NCI-H2171 (cell line): ENCODE measurements at regions not wholly inside any gene's neighbourhood (a gene's known extent, or its start where the extent isn't known, plus 50 kb on each side); places are given as distances from the start of the nearest gene placed in this dataset.

Source experiments
- DNase-seq: peaks from one replicate; lab custom pipeline; 2025; lab: John Stamatoyannopoulos, UW

DNA sequence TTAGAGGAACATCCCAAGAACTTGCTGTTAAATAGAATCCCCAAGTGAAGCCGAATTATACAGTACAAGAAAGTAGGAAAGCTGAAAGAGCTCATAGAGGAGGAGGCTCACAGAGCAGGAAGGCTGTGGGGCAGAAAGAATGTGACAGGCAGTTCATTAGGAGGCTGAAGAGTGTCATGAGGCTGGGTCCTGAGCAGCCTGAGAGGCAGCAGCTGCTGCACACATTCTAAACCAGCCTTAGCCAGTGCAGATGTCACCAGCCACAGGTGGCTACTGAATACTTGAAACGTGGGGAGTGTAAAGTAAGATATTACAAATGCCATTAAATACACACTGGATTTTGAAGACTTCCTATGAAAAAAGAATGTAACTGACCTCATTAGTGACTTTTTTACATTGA lies 490.2 kb upstream of the KLHL29 start:
- peak; percentile 63 for DNase-seq

DNA sequence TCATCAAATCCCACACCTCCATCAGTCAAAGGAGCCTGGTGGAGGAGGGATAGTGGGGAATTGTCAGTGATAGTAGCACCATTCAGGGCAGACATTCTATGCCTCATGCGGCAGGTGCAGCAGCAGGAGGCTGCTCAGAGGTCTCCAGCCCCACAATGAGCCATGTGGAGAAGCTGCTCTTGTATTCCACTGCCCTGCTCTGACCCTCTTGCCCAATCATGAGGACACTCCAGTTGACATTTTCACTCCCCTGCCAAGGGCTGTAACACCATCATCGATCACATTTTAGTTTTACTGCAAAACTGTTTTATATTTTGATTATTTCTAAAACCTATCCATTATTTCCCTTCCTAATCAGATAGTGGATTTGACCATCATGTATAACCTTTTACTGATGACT lies 487.6 kb upstream of the KLHL29 start:
- no peak for DNase-seq

DNA sequence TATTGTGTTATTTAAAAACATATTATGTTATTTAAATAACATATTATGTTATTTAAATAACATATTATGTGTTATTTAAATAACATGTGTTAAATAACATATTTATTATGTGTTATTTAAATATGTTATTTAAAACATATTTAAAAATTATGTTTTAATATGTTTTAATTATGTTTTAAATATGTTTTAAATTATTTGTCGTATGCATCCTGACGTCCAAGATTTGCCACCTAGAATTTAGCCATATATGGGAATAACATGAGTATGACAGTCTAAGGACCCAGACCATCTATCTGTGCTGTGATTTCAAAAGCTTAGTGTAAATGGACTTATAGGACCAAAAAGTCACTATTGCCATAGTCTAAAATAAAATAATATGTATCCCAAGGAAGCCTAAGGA lies 484.3 kb upstream of the KLHL29 start:
- no peak for DNase-seq

DNA sequence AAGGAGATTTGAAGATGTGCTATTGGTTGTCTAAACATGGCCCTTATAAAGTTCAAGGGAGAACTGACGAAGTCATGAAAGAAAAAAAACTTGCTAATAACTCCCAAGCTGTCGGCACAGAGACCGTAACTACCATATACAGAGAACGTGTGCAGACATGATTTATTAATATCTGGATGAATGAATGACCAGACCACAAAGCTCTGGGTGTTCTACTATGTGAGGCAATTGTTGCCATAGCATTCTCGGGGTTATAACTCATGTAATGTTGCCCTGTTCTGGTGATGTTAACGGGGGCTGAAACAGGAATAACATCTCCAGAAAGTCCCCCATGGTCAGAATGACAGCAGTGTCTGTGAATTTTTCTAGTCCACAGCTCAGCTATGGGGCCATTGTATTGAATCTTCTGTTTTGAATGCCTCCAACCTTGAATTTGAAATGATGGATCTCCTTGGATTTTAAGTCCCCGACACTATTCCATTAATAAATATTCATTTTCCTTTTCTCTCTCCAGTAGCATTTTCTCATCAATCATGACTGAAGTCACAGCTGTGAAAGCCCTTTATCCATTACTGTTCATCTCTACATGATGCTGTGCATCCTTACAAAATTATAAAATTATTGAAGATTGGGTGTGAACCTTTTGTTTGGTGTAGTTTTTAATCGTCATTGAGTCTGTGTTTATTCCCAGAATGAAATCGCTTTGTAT lies 483.4 kb upstream of the KLHL29 start:
- no peak for DNase-seq

DNA sequence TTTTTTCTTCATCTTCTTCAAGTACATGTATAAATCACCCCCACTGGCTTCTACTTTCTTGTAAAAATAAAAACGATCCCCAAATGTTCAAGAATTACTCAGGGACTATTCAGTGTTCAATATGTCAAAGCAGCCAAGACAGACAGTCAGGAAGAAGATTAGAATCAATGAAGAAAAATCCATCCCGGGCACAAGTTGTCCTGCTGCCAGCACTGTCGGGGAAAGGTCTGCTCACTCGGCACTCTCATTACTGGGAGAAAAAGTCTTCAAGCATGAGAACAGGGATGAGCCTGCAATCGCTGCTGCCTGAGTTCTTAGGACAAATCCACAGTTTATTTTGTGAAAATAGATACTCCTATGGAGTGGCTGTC lies 482.8 kb upstream of the KLHL29 start:
- DNase-seq: no peak

DNA sequence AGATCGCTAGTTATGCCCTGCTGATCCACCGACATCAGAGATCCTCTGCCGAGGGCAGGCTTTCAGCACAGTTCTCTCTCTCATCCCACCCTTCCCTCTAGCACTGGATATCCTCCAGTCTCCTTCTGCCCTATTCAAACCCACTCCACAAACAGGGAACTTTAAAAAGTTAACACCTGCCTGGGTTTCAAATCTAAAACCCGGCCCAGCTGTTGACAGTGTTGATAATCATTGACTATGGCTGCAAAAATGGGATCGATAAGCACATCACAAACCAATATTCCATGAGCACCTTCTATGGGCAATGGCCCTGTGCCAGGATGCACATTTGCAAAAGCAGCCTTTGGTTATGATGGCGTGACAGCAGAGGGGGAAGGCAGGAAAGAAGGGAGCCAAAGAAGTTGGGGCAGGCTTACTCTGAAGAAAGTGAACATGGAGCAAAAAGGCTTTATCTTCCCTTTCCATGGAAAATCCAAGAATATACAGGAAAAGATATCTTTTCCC lies 482.3 kb upstream of the KLHL29 start:
- DNase-seq: no peak

DNA sequence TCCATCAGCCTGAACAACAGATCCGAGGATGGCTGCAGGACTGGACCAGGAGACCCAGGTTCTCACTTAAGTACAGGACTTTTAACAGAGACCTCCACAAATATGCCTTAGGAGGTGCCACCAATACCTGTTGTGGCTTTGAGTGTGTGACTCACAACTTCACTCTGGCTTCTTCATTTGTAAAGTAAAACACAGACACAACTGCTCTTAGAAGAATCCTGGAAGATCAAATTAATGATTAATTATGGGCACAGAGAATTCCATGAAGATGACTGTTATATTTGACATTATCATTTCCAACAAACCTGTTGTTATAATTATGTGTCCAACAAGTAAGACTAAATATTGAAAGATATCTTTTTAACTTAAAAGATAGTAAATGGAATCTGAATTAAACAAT lies 481.4 kb upstream of the KLHL29 start:
- no peak for DNase-seq

DNA sequence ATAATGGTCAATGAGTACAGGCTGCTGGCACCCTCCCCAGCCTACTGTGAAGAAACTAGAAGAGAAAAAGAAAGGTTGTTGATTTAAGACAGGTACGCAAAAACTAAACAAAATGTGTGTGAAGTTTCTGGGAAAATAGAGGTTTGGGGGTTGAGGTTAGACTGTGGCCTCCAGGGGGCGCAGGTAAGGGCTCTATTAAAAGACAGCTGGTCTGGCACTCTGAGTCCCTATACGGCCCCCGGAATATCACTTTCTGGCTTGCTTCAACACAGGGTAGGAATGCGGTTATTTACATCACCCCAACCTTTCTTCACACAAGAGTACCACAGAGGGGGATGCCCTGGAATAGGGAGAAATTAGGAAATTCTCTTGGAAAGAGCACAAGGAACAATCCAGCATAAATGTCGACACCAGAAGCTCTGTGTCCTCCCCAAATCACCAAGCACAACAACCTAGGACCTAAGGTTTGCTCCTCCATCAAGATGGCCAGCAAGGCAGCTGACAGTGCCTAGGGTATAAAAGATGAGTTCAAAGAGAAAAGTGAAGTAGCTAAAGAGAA lies 480.8 kb upstream of the KLHL29 start:
- DNase-seq: peak; percentile 28

DNA sequence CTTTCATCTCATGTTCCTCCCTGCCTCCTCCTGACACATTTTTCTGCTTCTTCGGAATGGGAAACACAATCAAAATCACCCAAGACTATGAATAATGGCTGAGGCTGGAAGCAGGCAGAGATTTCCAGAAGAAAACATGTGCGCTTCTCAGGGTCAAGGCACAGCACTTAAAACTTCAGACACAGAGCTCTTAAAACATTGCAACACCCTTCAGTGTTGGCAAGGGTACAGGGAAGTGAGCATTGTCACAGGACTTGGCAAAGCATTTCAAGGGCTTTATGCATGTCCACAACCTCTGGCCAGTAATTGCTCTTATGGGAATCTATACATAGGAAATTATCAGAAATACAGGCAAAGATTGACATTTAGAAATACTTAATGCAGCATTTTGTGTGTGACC lies 477.6 kb upstream of the KLHL29 start:
- DNase-seq: no peak

DNA sequence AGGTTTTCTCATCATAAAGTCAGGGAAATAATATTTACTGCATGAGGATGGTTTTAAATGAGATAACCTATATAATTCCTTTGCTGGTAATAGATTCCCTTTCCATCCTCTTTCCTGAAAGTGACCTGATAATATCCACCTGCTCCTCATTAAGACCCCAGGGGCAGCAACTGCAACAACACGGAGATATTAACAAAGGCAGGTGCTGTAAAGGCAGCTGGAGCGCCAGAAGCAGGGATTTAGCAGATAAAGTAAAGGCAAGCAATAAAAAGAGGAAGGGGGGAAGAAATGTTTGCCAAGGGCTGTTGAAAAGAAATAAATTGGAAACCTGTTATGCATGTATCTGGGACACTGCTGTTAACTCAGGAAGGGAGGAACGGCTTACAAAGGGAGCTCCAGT lies 472.6 kb upstream of the KLHL29 start:
- DNase-seq: no peak

DNA sequence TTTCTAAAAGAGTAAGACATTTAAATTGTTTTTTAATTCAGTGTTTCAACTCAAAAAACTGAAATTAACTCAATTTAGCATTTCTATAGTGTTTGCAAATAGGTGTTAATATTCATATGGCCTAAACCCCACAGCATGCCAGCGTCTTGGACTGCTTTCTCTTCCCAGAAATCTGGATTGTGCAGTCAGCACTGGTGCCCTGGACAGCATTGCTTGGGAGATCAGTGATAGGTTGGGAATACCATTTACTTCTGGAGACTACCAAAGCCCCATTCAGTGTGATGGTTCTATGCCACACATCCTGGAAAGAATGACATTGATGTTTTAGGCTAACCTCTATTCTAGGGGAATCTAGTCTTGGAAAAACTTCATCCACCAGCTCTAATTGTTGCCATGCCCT lies 455.0 kb upstream of the KLHL29 start:
- no peak for DNase-seq

DNA sequence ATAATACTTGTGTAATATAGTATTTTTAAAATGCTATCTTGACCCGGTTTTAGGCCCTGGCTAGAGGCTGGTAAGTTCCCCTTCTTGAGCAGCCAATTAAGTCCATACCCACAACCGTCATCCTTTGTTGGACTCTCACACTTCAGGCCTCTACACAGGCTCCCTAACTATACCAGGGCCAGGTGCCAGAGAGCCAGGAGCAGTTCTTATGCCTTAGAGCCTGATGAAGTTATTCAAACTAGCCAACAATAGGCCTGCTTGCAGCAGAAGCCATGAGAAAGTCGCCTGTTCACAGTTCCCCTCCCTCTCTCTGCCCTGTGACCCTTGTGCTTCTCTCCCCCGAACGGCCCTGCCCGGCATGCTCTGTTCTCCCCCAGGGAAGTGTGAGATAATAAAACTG lies 454.2 kb upstream of the KLHL29 start:
- DNase-seq: no peak

DNA sequence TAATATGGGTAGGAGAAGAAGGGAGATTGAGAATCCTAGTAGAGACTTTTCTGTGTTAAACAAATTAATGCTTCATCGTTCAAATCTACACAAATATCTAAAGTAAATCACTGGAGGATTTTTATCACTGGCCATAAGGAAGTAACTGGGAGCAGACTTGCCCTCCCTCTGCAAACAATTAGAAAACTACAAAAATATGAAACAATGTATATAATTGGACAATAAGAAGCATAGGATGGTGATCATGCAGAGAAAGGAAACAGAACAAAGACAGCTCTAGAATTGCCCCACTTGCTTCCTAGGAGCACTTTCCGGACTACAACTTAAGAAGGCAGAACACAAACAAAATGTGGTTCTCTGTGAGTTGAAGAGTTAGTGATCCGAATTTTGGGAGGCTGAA lies 452.7 kb upstream of the KLHL29 start:
- DNase-seq: no peak

DNA sequence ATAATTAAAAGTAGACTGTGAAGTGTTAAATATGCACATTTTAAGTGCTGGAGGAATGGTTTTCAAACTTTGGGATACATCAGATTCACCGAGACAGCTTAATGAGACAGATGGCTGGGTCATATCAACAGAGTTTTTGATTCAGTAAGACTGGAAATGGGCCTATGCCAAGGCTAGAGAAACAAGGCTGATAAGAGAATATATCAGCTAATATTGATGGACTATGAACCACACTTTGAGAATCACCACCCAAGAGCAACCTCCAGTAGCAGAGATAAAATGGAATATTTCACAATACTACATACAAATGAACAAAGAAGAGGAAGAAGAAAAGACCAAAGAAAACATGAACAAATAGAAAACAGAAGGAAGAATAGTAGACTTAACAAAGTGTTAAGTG lies 450.2 kb upstream of the KLHL29 start:
- DNase-seq: peak; percentile 4

DNA sequence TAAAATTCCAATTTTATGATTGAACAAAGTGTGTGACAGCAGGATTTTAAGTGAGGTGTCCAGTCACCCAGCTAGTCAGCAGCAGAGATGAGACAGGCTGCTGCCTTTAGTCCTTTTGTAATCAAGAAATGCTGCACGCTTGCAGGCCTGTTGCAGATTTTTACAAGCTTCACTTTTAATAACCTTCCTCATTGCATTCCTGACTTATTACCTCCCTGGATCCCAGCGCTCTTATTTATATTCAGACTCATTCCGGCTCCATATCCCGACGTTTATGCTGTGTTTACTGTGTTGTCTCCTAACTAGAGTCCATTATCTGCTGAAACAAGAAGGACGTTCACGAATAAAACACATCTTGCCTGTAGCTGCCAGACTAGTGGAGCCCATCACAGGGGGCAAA lies 442.5 kb upstream of the KLHL29 start:
- no peak for DNase-seq

DNA sequence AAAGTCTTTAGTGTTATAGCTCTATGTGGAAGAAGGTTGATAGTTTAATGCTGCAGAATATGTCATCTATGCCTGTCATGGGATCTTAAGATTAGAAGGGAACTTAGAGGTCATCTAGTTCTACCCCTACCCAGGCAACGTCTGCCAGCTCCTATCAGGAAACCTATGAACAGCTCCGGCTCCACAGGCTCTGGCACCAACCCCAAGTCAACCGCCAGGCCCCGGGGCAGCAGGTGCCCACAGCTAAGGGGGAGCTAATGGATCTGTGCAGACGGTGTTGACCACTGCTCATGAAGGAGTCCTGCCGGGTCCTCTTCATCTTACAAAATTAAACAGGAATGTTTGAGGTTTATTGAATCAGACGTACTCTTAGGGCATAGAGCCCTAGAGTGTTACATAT lies 440.8 kb upstream of the KLHL29 start:
- no peak for DNase-seq

DNA sequence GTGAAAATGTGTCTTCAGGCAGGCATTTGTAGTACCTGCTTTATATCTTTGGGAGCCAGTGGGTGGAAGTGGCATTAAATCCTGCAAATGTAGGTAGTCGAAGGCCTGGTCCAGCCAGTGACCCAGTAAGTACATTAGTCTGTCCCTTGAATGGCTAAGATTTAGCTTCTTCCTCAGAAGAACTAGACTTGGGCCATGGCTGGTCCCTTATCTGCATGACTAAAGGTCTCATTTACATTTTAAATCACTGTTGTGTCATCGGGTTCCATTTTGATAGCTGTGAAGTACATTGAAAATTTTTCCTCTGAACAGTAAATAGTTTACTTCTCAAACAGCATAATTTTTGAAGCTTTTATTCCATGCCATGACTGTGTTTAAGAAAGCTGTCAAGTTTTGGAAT lies 438.4 kb upstream of the KLHL29 start:
- no peak for DNase-seq

DNA sequence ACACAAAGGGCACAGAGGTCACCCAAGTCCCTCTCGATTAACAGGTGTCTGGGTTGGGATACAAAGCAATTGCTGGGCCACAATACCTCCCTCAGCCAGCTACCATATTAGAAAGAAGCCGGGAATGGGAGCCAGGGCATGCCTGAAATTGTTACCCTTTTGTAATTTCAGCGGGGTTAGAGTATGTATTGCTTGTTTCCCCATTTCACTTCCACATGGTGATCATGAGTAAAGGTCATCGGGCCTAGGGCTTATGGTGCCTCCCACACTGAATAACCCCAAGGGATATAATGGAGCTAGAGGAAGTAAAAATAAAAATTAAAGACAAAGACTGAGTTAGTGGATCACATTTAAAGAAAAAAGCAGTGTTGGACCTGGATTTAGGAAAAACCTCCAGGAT lies 437.2 kb upstream of the KLHL29 start:
- DNase-seq: no peak

DNA sequence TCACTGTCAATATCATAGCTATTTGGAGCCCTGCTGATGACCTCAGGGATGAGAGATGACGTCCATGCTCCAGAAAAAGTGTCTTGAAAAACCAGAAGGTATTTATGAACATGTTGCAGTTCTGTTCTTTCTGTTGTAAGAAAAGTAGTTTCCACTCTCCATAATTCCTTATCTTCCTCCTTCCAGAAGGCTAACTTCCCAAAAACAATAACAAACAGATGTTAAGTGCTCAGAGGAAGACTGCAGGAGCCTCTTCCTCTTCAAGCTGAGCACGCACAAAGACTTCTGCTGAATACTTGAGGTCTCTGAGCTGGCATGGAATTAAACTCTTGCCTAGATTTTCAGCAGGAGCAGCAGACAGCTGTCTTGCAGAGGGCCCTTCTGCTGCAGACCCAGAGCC lies 434.5 kb upstream of the KLHL29 start:
- no peak for DNase-seq

DNA sequence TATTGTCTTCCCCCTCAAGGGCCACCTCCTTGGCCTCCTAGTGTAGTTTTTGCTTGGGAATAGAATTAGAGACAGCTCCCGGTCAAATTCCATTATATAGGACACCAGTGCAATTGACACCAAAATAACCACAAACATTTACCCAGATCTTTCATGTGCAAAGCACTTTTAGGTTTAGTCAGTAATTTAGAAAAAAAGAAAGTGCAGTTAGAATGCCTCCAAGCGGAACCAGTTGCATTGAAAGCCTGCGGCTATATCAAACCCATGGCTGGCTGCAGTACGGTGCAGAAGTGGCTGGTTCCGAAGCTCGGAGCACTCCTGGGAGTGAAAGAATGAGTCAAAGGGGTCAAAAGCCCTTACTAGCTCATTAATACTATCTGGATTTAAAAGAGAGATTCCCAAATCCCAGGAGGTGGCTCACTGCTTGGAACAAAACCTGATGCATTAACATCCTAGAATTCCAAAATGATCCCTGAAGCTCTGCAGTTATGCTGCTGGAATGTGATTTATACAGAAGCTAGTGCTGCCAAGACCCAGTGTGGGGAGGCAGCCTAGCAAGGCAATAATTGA lies 432.2 kb upstream of the KLHL29 start:
- DNase-seq: no peak

DNA sequence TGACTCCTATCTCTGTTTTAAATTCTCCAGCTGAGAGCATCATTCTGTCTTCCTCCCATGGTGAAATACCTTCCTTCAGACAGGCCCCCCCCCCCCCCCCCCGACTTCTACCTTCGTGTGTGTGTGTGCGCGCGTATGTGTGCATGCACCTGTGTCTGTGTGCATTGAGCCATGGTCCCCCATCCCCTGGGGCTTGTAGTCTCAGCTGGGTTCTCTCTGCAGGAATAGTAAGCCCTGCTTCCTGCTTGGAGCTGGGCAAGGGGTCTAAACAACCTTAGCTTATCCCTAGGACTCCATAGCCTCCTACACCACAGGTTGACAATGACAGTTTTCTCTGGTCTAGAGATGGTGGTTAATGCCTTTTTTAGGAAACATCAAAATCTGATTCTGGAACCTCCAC lies 427.5 kb upstream of the KLHL29 start:
- DNase-seq: no peak

DNA sequence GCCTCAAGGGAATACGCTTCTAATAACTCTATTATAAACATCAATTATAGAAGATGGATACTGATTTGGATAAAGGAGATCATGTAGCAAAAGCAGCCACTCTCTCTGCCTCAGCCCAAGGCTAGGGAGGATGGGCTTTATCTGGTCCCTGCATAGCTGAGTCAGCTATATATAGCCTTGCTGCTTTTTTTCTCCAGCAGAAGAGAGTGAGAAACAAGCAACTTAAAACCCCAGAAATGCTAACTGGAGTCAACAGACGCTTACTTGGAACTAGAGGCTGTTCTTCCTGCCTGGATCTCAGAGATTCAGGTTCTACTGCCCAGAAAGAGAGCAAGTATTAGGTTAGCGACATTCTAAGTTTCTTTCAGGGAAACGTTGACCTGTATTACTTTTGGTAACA lies 426.7 kb upstream of the KLHL29 start:
- DNase-seq: no peak

DNA sequence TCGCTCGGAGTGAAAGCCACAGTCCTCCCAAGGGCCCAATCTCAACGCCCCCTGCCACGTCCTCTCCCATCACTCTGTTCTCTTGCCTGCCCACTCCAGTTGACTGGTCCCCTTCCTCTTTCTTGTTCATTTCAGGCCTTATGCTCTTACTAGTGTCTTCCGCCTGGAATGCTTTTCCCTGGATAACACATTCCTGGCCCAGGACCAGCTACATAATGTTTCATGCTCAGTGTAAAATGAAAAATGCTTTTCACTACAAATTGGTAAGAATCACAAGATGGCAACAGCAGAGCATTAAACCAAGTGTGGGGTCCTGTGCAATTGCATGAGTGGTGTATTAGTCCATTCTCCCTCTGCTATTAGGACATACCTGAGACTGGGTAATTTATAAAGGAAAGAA lies 417.2 kb upstream of the KLHL29 start:
- no peak for DNase-seq
